Fibroblast of lung (primary cell): ENCODE measurements at regions not wholly inside any gene's neighbourhood (a gene's known extent, or its start where the extent isn't known, plus 50 kb on each side); places are given as distances from the start of the nearest gene placed in this dataset.

Experiments used
- EZH2 ChIP-seq: IDR thresholded peaks from 2 replicates; pipeline ENCODE4 v1.5.1; 2012; ENCODE audit warnings: low read length, control low read depth, mild to moderate bottlenecking; ENCODE audit errors: missing control alignments
- TF ChIP-seq, protein P1 (sequence below), 2 donors: IDR thresholded peaks in 1 of 2; conservative IDR thresholded peaks in 1 of 2; 1 replicate in 1 of 2; 2 replicates in 1 of 2; pipeline ENCODE4 v1.5.1; 2011 to 2012; ENCODE audit warnings: low read length in 2 of 2, control low read depth in 1 of 2, inconsistent platforms in 1 of 2, low read depth in 1 of 2, mild to moderate bottlenecking in 1 of 2

DNA sequence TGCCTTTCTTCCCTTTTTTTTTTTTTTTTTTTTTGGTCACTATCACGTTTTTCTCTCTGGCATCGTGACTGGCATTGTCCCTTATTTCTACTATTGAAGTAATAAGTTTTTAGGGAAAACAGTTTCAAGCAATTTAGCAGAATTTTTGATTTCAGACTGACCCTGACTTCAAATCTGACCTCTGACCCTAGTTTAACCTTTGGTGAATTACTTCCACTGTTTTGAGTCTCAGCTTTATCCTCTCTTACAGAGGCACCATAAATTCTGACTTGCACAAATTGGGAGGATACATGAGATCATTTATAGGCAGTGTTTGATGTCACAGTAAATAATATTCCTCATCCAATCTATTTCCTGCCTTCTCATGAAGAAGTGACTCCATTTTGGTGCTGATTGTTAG is 187.0 kb downstream of the FASLG start:
- TF ChIP-seq, protein P1, sequence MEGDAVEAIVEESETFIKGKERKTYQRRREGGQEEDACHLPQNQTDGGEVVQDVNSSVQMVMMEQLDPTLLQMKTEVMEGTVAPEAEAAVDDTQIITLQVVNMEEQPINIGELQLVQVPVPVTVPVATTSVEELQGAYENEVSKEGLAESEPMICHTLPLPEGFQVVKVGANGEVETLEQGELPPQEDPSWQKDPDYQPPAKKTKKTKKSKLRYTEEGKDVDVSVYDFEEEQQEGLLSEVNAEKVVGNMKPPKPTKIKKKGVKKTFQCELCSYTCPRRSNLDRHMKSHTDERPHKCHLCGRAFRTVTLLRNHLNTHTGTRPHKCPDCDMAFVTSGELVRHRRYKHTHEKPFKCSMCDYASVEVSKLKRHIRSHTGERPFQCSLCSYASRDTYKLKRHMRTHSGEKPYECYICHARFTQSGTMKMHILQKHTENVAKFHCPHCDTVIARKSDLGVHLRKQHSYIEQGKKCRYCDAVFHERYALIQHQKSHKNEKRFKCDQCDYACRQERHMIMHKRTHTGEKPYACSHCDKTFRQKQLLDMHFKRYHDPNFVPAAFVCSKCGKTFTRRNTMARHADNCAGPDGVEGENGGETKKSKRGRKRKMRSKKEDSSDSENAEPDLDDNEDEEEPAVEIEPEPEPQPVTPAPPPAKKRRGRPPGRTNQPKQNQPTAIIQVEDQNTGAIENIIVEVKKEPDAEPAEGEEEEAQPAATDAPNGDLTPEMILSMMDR (conservative IDR thresholded peaks at IDR 0.05 in 1 of 2, IDR thresholded peaks at IDR 0.05 in 1 of 2; ENCODE audit: low read depth in 1 of 2, low read length in 2 of 2) = no peak
- no peak for TF ChIP-seq EZH2
